ENCODE measurements at regions not wholly inside any gene's neighbourhood (a gene's known extent, or its start where the extent isn't known, plus 50 kb on each side); places are given as distances from the start of the nearest gene placed in this dataset.

DNA sequence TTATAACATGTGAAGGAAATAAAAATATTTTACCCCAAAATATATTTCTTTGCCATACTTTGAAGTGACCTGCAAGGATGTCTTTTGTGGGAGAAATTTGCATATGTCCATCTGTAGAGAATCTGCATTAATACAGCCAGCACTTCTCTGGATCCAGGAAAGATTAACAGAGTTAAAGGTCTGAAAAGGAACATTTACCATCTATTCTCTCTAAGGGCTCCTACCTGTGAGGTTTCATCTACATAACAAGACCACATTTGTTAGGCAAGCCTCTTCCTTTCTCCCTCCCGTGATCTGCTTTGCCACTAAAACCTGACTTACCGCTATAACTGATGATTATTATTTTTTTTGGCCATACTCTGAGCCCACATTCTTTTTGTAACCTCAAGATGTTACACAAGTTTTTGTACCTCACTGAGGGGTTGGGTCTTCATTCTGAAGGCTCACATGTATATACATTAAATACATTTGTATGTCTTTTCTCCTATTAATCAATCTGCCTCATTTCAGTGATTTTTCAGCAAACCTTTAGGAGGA is 129.4 kb downstream of the AKR1D1 start:
- CTCF ChIA-PET: no interaction called here
- no peak overlapping the region for H3K4me2 ChIP-seq
- TF ChIP-seq, protein P1, sequence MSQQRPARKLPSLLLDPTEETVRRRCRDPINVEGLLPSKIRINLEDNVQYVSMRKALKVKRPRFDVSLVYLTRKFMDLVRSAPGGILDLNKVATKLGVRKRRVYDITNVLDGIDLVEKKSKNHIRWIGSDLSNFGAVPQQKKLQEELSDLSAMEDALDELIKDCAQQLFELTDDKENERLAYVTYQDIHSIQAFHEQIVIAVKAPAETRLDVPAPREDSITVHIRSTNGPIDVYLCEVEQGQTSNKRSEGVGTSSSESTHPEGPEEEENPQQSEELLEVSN (IDR thresholded peaks at IDR 0.05; ENCODE audit: borderline replicate concordance, low read depth): no peak
- no peak for TF ChIP-seq RCOR1 (IDR thresholded peaks at IDR 0.05; ENCODE audit: low read depth, low read length)
- TF ChIP-seq, protein P2, sequence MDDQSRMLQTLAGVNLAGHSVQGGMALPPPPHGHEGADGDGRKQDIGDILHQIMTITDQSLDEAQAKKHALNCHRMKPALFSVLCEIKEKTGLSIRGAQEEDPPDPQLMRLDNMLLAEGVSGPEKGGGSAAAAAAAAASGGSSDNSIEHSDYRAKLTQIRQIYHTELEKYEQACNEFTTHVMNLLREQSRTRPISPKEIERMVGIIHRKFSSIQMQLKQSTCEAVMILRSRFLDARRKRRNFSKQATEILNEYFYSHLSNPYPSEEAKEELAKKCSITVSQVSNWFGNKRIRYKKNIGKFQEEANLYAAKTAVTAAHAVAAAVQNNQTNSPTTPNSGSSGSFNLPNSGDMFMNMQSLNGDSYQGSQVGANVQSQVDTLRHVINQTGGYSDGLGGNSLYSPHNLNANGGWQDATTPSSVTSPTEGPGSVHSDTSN (IDR thresholded peaks at IDR 0.05): no peak
- TF ChIP-seq NPAS2 (CRISPR knock-in tag; IDR thresholded peaks at IDR 0.05; ENCODE audit: borderline replicate concordance): no peak
- FAIRE-seq (no peak), ATAC-seq (no peak), DNase-seq (ENCODE audit: low read depth in 1 of 2, low spot score in 1 of 2) (no peak)
- no peak overlapping the region for H3K27ac ChIP-seq
- no peak overlapping the region for H3K4me3 ChIP-seq
- no peaks in the 10 kb centered on the region for H3K9me3 ChIP-seq
- WGBS (ENCODE audit: missing lambda C conversion rate): 72% methylated on average over 2 of the region's 2 CpGs
- POLR2A ChIA-PET: no interaction called here
- no peaks in the 10 kb centered on the region for H3K4me1 ChIP-seq

DNA sequence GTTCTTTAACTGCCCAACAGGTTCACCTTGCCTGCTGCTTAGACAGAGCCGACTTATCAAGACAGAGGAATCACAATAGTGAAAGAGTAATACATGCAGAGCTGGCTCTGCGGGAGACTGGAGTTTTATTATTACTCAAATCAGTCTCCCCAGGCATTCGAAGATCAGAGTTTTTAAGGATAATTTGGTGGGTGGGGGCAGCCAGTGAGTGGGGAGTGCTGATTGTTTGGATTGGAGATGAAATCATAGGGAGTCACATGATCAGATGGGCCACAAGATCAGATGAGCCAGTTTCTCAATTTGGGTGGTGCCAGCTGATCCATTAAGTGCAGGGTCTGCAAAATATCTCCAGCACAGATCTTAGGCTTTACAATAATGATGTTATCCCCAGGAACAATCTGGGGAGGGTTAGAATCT is 131.3 kb downstream of the AKR1D1 start:
- POLR2A ChIA-PET: no interaction called here
- no peak overlapping the region for H3K27ac ChIP-seq
- H3K9me3 ChIP-seq: no peaks in the 10 kb centered on the region
- no peak overlapping the region for H3K4me3 ChIP-seq
- no peak for FAIRE-seq
- no peaks in the 10 kb centered on the region for H3K4me1 ChIP-seq
- no peak overlapping the region for H3K4me2 ChIP-seq
- CTCF ChIA-PET: interaction anchor here (0.6 kb wide), 1 partner anchor 37 kb away, joined by 3 read pairs; no protein-coding TSS in a partner anchor
- TF ChIP-seq, protein P3, sequence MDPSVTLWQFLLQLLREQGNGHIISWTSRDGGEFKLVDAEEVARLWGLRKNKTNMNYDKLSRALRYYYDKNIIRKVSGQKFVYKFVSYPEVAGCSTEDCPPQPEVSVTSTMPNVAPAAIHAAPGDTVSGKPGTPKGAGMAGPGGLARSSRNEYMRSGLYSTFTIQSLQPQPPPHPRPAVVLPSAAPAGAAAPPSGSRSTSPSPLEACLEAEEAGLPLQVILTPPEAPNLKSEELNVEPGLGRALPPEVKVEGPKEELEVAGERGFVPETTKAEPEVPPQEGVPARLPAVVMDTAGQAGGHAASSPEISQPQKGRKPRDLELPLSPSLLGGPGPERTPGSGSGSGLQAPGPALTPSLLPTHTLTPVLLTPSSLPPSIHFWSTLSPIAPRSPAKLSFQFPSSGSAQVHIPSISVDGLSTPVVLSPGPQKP (IDR thresholded peaks at IDR 0.05; ENCODE audit: low read depth, low read length): no peak
- TF ChIP-seq HDAC2 (IDR thresholded peaks at IDR 0.05) (no peak), HOXB5 (CRISPR knock-in tag; IDR thresholded peaks at IDR 0.05) (no peak), KDM5A (IDR thresholded peaks at IDR 0.05) (no peak), ZC3H11A (IDR thresholded peaks at IDR 0.05) (no peak)
- DNase-seq (ENCODE audit: low read depth in 1 of 2, low spot score in 1 of 2): no peak
- 47% methylated on average over 3 of the region's 3 CpGs for WGBS (ENCODE audit: missing lambda C conversion rate)
- no peak for ATAC-seq

DNA sequence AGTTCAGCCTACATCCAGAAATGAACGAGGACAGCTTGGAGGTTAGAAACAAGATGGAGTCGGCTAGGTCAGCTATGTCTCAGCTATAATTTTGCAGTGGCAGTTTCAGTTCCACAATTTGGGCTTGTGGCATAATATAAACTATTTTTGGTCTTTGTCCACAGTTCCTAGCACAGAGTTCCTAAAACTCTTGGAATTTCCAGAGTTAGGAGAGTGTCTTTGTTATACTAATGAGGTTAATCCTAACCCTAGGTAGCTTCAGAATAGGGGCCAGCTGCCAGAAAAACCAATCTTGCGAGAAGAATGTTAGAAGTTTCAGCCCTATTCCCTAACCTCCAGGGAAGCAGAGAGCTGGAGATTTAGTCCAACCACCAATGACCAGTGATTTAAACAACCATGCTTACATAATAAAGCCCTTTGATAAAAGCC is 131.9 kb downstream of the AKR1D1 start:
- ATAC-seq: no peak
- POLR2A ChIA-PET: no interaction called here
- TF ChIP-seq RCOR1 (IDR thresholded peaks at IDR 0.05; ENCODE audit: low read depth, low read length): no peak
- TF ChIP-seq, protein P1 (IDR thresholded peaks at IDR 0.05; ENCODE audit: borderline replicate concordance, low read depth): no peak
- TF ChIP-seq PHF8 (IDR thresholded peaks at IDR 0.05; ENCODE audit: borderline replicate concordance, low read depth): no peak
- no peak for TF ChIP-seq GATA3 (IDR thresholded peaks at IDR 0.05; ENCODE audit: borderline replicate concordance)
- no peak for TF ChIP-seq JUNB (IDR thresholded peaks at IDR 0.05)
- TF ChIP-seq NR3C1 (IDR thresholded peaks at IDR 0.05): no peak
- TF ChIP-seq RNF2 (IDR thresholded peaks at IDR 0.05; ENCODE audit: borderline replicate concordance, low read depth): no peak
- no peak for TF ChIP-seq CHD2 (IDR thresholded peaks at IDR 0.05; ENCODE audit: low read length, partially characterized antibody)
- TF ChIP-seq EP300 (IDR thresholded peaks at IDR 0.05): no peak
- TF ChIP-seq CEBPB (IDR thresholded peaks at IDR 0.05): no peak
- TF ChIP-seq HOXA7 (CRISPR knock-in tag; IDR thresholded peaks at IDR 0.05): no peak
- 32% methylated on average over 3 of the region's 3 CpGs for WGBS (ENCODE audit: missing lambda C conversion rate)
- Histone ChIP-seq H3K27ac (no peak overlapping the region), H3K4me3 (no peak overlapping the region), H3K4me1 (no peaks in the 10 kb centered on the region), H3K9me3 (no peaks in the 10 kb centered on the region), H3K4me2 (no peak overlapping the region)
- DNase-seq (ENCODE audit: low read depth in 1 of 2, low spot score in 1 of 2): no peak
- FAIRE-seq: no peak
- CTCF ChIA-PET: interaction anchor here (0.8 kb wide), 1 partner anchor 185 kb away, joined by 3 read pairs; no protein-coding TSS in a partner anchor
